Left colon (tissue), 2 donors: ENCODE measurements at regions not wholly inside any gene's neighbourhood (a gene's known extent, or its start where the extent isn't known, plus 50 kb on each side); places are given as distances from the start of the nearest gene placed in this dataset.
"Not testable (repeated sequence)": the region's sequence is repeated elsewhere in the genome, so short reads cannot be mapped to it uniquely, and the experiment has no call there.

Experiments used
- ATAC-seq: fragments of 200-7000 bp; cut with Tn5 transposase; one replicate; pipeline ENCODE4 v1.9.1; 2020; ENCODE audit warnings: mild to moderate bottlenecking, moderate library complexity
- DNase-seq, 2 donors: peaks; one replicate each; pipeline ENCODE4 v3.0.0-alpha.2; 2020
- intact Hi-C, 2 donors: fragments of 100-400 bp; cut with DNase I in 1 of 2; cut with micrococcal nuclease in 1 of 2; formaldehyde crosslinking; loops; one replicate each; pipeline versions ENCODE4 v1.11.2 to v1.14.0; 2022; cut with DNase I, micrococcal nuclease
- donor health status: DM: no; HTN: no; CAD: no.
- donor health status: DM: yes; HTN: yes; CAD: no.

- ATAC-seq = no peak
- DNase-seq = peak in 1 of 2 donors; percentile 12
- intact Hi-C loops = no loop called here
Measured at GRCh38 chr12:131281016-131281415, 327.3 kb downstream of the ADGRD1 start.

DNA sequence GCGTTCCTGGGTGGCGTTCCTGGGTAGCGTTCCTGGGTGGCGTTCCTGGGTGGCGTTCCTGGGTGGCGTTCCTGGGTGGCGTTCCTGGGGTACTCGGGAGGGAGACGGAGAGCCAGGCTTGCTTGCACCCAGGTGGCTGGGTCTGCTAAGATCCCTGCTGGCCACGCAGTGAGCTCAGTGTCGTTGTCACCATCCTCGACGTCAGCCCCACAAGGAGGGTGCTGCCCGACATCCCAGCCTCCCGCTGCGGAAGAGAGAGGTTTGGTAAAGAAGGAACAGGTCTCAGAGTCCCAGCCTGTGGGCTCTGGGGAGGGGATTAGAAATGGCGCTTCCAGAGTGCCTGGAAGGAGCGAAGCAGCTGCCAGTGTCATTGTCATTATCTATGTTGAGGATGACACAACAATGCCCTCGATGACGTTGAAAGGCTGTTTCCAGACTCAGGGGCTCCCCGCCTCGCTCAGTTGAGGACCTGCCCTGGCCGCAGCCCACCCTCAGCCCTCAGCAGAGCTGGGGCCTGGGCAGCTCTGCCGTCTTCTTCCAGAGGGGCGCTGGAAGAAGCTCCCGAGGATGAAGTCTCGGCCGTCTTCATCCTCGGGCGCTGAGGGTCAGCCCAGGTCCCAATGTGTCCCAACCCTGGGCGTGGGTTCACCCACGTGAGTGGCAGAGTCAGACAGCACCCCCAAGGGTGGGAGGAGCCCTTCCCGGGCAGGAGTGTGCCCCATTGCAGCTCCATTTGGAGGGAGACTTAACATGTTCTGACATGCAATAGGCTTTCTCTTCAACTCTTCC lies 328.8 kb downstream of the ADGRD1 start:
- intact Hi-C loops = no loop called here
- DNase-seq (peak in 1 of 2 donors; percentile 20), ATAC-seq (no peak)

DNA sequence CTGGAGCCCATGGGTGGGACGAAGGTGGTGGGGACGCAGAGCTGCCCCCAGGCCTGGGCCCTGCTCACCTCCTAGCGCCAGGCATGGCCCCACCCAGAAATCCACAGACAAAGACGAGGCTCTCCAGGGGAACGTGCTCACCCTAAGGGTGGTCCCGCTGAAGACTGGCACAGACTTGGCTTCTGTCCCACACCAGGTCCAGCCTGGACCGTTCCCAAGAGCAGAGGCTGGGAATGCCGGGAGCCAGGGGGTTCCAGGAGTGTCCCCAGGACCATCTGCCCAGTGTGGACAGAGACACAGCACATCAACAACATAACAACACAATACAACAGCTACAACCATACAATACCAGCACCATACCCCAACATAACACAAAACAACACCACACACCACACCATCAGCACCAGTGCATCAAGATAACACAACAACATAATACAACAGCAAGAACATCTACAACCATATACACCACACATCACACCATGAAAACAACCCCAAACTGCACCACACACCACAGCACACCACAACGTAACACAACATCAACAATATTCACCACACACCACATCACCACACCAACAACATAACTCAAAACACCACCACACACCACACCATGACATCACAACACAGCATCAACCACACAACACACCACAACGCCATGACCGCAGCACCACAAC lies 329.6 kb downstream of the ADGRD1 start:
- DNase-seq (peak in 1 of 2 donors; percentile 1), ATAC-seq (no peak)
- intact Hi-C loops = no loop called here

- intact Hi-C loops, ATAC-seq: not testable (repeated sequence)
- peak; percentile 1 to 8 for DNase-seq
Measured at GRCh38 chr12:131283862-131284825, 330.4 kb downstream of the ADGRD1 start.

GRCh38 chr12:131284954-131285904 lies 331.5 kb downstream of the ADGRD1 start:
- intact Hi-C loops, ATAC-seq: not testable (repeated sequence)

GRCh38 chr12:131285905-131286295 lies 332.2 kb downstream of the ADGRD1 start:
- intact Hi-C loops, ATAC-seq: not testable (repeated sequence)
- DNase-seq = peak in 1 of 2 donors; percentile 2

More at GRCh38 chr12:131284954-131285904, 331.5 kb downstream of the ADGRD1 start:
- DNase-seq = peak in 1 of 2 donors; percentile 22

GRCh38 chr12:131286301-131286700 lies 332.6 kb downstream of the ADGRD1 start:
- peak in 1 of 2 donors; percentile 1 for DNase-seq
- intact Hi-C loops, ATAC-seq: not testable (repeated sequence)

- ATAC-seq = no peak
- intact Hi-C loops = no loop called here
- peak in 1 of 2 donors; percentile 17 for DNase-seq
Measured at GRCh38 chr12:131287015-131287937, 333.6 kb downstream of the ADGRD1 start.

DNA sequence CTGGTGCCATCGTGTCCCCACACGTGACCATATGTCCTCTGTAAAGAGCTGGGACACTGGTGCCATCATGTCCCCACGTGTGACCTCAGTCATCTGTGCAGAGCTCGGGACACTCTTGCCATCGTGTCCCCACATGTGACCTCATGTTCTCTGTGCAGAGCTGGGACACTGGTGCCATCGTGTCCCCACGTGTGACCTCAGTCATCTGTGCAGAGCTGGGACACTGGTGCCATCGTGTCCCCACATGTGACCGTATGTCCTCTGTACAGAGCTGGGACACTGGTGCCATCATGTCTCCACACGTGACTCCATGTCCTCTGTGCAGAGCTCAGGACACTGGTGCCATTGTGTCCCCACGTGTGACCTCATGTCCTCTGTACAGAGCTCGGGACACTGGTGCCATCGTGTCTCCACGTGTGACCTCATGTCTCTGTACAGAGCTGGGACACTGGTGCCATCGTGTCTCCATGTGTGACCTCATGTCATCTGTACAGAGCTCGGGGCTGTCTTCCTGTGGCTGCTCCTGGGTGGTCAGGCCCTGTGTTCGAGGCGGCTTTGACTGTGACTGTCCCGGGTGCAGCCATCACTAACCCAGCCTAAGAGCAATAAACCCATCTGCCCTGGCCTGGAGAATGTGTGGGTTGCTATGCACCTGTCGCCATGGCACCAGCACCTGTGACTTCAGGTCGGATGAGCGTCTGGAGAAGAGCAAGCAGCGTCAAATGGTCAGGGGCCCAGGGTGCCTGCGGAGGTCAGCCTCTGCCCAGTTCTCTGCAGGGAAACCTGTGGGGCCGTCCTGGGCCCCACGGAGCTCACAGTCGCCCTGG lies 334.4 kb downstream of the ADGRD1 start:
- no peak for ATAC-seq
- intact Hi-C loops = no loop called here
- peak in 1 of 2 donors; percentile 8 for DNase-seq

DNA sequence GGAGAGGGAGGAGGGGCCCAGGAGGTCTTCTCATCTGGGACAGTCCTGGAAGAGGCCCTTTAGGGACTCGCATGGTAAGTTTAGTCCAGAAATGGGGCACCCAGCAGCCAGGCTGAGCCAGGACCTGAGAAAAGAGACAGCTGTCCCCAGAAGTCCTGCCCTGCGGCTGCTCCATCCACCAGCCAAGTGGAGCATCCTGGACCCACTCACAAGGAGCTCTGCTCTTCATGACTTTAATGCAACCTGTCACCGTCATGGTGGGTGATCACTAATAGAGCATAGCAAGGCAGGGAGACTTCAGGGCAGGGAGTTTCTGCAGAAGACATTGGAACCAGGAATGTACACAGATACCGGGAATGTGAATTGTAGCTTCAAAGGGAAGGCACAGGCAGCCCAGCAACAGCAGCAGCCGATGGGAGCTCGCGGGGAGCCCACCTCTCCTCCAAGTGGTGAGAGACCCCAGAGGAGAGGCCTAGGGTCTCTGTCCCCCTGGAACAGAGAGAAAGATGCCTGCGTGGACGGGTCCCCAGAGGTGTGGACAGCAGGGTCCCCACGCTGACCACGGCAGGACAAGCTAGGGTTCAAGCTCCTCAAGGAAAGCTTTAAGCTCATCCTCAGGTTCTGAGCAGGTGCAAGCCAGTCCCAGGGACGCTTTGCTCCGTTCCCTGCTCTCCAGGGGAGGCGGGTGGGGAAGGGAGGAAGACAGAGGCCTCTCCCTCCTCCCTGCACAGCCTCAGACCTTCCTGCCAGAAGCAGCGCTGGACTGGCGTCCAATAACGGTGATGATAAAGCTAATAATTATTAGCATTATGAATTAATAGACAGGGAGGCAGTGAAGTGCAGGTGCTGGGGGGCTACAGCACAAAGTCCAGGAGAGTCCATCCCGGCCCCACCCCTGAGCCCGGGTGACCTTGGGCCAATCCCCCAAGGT lies 335.3 kb downstream of the ADGRD1 start:
- DNase-seq = peak in 1 of 2 donors; percentile 6
- ATAC-seq, intact Hi-C loops: not testable (repeated sequence)

GRCh38 chr12:131289807-131290206 lies 336.1 kb downstream of the ADGRD1 start:
- ATAC-seq, intact Hi-C loops, DNase-seq: not testable (repeated sequence)

DNA sequence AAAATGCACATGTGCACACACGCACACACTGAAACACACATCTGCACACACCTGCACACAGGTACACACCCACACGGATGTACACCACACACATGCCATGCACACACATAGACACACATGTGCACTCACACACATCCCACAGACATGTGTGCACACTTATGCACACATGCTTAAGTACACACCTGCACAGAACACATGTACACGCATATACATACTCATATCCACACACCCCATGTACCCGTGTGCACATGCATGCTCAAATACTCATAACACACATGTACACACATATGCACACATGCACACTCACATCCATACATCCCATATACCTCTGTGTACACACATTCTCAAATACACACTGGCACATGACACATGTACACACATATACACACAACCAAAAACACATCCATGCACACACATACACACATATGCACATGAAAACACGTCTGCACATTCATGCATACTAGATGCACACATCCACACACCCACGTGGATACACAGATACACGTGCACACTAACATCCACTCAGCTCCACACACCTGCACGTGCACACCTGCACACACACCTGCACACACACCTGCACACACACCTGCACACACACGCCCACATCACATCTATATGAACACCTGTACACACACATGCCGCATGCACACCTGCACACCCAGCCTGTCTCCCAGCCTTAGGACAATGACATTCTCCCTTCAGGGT lies 336.7 kb downstream of the ADGRD1 start:
- peak in 1 of 2 donors; percentile 6 for DNase-seq

GRCh38 chr12:131293071-131294015 lies 339.6 kb downstream of the ADGRD1 start:
- ATAC-seq, DNase-seq, intact Hi-C loops: not testable (repeated sequence)

More for the DNA sequence above, 336.7 kb downstream of the ADGRD1 start:
- no peak for ATAC-seq
- intact Hi-C loops = no loop called here
